SH-SY5Y (cell line): ENCODE measurements at regions not wholly inside any gene's neighbourhood (a gene's known extent, or its start where the extent isn't known, plus 50 kb on each side); places are given as distances from the start of the nearest gene placed in this dataset.

Source experiments
- GATA2 ChIP-seq: IDR thresholded peaks from 2 replicates; pipeline ENCODE4 v1.6.1; 2011; ENCODE audit warnings: mild to moderate bottlenecking, low read depth, low read length
- GATA3 ChIP-seq: IDR thresholded peaks from 2 replicates; pipeline ENCODE4 v1.6.1; 2011; ENCODE audit warnings: low read depth, mild to moderate bottlenecking, low read length, moderate library complexity

DNA sequence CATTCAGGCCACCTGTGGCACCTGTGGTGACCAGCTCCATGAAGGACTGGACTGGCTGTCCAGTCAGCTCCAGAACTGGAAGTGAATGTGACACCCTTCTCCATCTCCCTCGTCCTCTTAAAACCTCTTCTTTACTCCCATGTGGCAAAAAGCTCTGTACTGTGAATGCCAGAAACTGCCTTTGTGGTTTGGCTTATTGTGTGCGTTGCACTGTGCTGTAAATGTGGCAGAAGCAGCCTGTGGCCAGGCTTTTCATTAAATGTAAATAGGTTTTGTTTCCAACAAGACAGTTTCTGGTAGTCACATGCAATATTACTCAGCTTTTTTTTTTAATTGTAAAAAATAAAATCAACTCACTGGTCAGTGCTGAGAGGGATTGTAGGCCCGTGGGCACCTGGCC, 453.7 kb downstream of the ATP23 start:
- TF ChIP-seq GATA2 (no peak), GATA3 (no peak)

DNA sequence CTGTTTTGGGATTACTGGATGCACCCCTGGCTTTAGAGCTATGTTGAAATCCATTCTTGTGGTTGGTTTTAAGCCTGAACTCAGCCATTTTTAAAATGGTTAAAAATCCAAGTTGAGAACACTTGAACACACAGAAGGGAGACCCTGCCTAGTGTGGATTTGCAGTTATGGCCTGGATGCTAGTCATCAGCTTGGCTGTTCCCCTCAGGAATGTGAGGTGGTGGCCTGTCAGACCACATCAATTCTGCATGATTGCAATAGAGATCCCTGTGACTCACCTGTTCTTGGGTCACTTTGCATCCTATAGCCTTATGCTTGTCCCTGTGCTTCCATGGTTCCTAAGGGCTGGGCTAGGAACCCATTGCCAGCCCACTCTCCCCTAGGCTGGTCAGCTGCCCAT, 454.1 kb downstream of the ATP23 start:
- TF ChIP-seq GATA3 (no peak), GATA2 (no peak)

DNA sequence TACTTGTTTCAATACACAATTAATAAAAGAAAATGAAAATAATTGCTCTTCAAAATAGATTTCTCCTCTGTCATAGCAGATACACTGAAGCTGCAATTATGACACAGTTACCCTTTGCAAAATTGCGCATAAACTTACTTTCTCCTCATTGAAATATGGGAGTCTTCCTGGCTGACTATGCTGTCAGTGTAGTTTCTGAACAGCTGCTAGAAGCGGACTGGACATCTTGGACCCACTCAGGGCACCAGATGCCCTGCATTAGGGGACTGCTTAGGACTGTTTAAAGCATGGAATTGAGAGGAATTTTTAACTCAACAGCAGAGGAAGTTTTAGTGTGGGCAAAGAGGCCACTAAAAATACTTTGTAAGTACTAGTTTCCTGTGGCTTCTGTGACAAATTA, 454.9 kb downstream of the ATP23 start:
- no peak for TF ChIP-seq GATA2
- TF ChIP-seq GATA3, result no peak

DNA sequence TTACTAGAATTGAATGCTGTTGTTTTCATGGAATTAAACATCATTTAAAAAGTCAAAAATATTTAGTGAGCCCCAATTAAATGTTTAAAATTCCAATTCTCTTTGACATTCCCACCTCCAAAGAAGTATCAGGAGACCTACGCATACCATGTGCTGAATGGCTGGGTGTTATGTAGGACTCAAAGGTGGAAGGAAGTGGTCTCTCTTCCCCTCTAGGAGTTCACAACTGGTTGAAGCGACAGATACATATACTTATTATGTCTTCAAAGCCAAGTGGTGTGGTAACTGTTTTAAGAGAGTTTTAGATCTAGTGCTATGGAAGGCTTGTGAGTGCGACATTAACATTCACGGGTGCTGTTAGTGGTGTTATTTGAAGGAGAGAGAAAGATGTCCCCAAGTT, 464.0 kb downstream of the ATP23 start:
- TF ChIP-seq GATA2 (no peak), GATA3 (no peak)

DNA sequence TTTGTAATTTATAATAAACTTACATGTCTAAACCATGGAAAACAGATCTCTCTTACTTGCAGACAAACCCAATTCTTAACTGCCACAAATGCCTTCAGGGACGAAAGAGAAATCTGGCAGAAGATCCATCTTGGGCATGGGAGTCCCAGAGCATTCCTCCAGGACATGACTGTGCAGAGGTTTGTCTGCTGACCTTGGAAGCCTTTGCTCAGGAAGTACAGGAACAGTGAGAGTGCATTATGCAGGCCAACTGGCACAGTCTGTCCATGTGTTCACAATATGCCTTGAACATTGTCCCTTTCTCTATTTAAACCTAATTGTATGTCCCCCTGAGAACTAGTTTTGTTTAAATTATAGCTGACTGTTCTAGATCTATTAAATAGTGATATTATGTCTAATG, 467.1 kb downstream of the ATP23 start:
- TF ChIP-seq GATA3 (no peak), GATA2 (no peak)

DNA sequence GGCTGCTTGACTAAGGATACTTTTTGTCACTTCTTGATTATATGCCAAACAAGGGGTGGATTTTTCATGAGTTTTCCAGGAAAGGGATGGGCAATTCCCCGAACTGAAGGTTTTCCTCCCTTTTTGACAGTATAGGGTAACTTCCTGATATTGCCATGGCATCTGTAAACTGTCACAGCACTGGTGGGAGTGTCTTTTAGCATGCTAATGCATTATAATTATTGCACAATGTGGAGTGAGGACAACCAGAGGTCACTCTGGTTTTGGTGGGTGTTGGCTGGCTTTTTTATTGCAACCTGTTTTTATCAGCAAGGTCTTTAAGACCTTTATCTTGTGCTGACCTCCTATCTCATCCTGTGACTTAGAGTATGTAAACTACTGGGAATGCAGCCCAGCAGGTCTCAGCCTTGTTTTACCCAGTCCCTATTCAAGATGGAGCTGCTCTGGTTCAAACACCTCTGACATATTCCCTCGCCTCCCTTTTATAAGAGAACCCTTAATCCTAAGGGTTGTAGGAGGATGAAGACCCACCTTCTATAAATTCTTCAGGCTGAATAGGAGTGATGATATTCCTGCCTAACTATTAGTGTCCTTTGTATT, 471.2 kb downstream of the ATP23 start:
- TF ChIP-seq GATA2, result no peak
- no peak for TF ChIP-seq GATA3

DNA sequence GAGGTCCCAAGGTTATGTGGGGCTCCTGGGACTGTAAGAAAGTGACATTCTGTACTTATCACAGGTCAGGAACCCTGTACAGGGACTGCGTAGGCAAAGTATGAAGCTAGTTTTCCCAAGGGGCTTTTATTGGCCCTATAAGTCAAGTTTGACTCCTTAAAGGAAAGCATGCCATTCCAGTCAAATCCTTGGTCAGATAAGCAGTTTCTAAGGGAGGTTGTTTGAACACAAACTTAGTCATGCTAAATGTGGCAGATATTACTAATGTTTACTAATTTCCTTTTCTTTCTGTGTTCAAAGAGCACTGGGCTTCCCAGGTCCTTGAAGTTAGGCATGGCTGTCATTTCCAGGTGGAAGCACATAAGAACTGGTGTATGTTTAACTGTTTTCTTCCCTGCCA, 472.4 kb downstream of the ATP23 start:
- TF ChIP-seq GATA3 (no peak), GATA2 (no peak)

DNA sequence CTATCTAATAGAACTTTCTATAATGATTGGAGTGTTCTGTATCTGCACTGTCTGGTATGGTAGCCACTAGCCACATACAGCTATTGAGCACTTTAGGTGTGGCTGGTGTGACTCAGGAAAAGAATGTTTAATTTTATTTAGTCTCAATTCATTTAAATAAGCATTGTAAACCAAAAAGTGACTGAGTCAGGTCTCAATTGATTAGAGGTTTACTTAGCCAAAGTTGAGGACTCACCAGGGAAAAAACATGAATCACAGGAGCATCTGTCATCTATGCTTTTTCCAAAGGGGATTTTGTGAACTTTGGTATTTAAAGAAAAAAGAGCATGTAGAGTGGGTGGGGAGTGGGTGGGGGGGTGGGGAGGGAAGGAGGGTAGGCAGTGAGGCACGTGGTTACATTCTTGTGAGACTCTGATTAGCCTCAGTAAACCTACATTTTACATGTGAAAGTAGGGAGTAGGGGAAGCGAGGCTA, 473.1 kb downstream of the ATP23 start:
- no peak for TF ChIP-seq GATA3

DNA sequence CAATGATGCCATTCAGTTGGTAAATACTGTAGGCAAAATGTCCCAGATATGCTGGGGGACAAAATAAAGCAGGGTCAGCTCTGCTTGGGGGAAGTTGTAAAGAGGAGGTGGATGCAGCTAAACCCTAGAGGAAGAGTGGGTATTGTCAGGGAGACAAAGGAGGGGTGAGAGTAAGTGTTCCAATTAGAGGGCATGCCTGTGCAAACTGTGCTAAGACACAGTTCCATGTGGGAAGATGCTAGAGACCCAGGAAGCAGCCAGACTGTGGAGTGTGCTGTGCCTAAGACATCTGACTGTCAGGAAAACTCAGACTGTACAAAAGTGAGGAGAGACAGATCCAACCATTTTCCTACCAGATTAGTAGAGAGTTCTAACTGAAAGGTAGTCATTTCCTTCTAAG, 474.3 kb downstream of the ATP23 start:
- TF ChIP-seq GATA3 (no peak), GATA2 (no peak)

DNA sequence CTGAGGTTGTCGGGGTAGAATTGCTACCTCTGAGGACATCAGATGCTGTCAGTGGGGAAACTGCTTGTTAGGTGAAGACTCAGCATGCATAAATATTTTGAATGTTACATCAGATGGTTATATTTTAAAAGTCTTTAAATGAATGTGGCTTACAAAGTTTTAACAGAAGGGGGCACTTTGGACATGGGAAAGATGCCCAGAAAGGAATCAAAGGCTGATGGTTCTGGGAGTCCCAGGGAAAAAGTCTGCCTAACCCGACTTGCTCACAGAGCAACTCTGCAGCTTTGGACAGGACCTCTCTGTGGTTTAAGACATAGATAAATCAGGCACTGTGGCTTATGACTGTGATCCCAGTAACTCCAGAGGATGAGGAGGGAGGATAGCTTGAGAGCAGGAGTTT, 474.9 kb downstream of the ATP23 start:
- TF ChIP-seq GATA2, result no peak
- no peak for TF ChIP-seq GATA3

DNA sequence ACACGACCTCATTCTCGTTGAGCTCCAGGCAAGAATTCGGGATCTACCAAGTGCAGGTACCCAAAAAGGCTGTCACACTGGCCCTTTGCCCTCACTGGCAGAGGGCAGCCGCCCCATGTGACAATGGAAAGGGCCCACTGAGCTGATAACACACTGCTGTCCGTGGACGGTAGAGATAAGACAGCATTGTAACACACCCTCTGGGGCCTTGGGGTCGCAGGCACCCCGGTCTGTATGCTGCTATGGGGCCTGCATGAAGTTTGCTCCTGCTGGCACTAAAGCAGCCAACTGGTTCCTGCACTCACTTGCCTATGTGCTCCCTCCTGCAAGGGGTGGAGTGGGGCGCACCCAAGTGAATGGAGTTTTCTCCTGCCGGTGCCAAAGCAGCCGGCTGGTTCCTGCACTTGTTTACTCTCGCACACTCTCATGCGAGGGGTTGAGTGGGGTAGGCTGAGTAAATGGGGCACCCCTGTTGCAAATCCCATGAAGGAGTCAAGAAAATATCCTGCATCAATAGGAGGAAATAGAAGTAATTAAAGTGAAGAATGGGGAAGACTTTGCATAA, 477.9 kb downstream of the ATP23 start:
- no peak for TF ChIP-seq GATA3
- no peak for TF ChIP-seq GATA2

DNA sequence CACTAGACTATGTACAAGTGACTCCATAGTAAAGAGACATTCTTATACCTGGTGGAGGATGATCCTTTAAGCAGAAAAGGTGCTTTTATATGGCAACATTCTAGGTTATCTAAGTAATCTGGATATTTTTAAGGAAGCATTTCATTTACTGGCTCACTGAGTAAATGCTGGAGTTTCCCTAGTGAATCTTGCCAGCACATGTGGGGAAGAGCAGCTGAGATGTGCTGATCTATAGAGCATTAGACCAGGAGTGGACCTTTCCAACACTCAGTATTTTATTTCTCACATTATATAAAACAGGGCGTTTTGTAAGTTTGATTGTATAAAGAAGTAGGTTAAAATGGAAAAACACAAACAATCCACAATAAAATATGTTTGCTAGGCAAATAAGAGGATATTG, 478.5 kb downstream of the ATP23 start:
- no peak for TF ChIP-seq GATA2
- TF ChIP-seq GATA3, result no peak

DNA sequence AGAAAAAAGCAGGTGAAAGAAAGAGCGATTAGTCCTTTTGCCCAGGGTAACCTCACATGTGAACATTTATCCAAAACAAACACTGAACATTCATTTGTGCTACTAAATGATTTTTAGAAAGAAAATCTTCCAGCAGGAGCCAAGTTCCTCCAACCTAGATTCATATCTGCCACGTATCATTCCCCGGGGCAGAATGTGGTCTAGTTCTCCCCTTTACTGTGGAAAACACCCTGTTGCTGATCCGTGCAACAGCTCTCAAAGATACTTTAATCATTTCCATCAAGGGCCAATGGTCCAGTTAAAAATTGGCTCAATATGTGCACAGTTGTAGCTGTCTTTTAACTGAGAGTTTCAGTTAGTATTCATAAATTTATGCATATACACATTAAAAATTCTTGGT, 479.1 kb downstream of the ATP23 start:
- TF ChIP-seq GATA3, result no peak
- peak; percentile 21; the same call in 1 of the 2 replicates for TF ChIP-seq GATA2

DNA sequence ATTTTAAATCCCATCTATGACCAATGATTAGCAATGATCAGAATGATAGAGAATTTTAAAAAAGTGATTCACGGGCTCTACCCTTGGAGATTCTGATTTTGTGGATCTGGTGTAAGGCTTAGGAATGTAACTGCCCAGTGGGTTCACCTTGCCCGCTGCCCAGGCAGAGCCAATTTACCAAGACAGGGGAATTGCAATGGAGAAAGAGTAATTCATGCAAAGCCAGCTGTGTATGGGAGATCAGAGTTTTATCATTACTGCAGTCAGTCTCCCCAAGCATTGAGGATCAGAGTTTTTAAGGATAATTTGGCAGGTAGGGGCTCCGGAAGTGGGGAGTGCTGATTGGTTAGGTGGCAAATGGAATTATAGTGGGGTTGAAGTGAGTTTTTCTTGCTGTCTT, 480.6 kb downstream of the ATP23 start:
- no peak for TF ChIP-seq GATA3
- TF ChIP-seq GATA2, result no peak

DNA sequence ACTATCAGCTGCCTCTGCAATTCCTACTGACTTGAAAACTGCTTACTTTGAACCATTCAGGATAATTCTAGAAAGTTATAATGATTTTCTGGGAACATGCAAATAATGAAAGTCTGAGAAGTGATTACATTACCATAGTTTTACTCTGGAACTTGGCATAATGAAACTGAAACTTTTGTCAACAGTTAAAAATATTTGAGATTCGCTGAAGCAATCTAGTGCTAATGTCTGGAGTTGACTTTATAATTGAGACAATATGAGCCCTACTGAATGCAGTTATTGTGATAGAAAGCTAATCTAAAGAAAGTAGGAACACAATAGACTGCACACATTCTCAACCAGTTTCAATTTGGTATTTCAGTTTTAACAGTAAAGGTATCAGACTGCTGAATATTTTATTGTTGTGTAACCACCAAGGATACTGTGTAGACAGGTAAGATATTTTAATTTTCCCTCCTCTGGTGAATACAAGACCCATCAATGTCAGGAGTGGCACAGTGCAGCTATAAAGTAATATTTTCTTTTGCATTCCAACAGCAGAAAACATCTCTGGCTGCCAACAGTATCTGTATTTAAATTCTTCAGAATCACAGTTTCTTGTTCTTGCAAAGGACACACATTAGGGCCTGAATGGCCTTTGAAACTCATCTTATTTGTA, 483.5 kb downstream of the ATP23 start:
- TF ChIP-seq GATA3, result no peak
- no peak for TF ChIP-seq GATA2
